AG10803 (cell line): ENCODE measurements at regions not wholly inside any gene's neighbourhood (a gene's known extent, or its start where the extent isn't known, plus 50 kb on each side); places are given as distances from the start of the nearest gene placed in this dataset.

Source experiments
- DNase-seq: peaks from one replicate; pipeline ENCODE4 v3.0.0; 2010; ENCODE audit warnings: low read depth
- H3K4me3 ChIP-seq: 2 replicates; pipeline ENCODE4 v1.5.1; 2011; ENCODE audit warnings: mild to moderate bottlenecking, low read length, control low read depth
- CTCF ChIP-seq: conservative IDR thresholded peaks from 2 replicates; pipeline ENCODE4 v1.5.1; 2011; ENCODE audit warnings: mild to moderate bottlenecking, low read length, control low read depth, inconsistent platforms

- no peak for TF ChIP-seq CTCF
- no peak overlapping the region for H3K4me3 ChIP-seq
- no peak for DNase-seq
Measured at GRCh38 chr5:118008779-118009178, 979.6 kb downstream of the DTWD2 start.

GRCh38 chr5:118007262-118007661 is 981.1 kb downstream of the DTWD2 start:
- TF ChIP-seq CTCF = no peak
- DNase-seq = no peak
- no peak overlapping the region for H3K4me3 ChIP-seq

- no peak for DNase-seq
Measured at GRCh38 chr5:118006219-118006618, 982.1 kb downstream of the DTWD2 start.

GRCh38 chr5:117999939-118000549 is 988.3 kb downstream of the DTWD2 start:
- DNase-seq = peak; percentile 0

More at GRCh38 chr5:118006219-118006618, 982.1 kb downstream of the DTWD2 start:
- TF ChIP-seq CTCF = no peak
- H3K4me3 ChIP-seq = no peak overlapping the region

GRCh38 chr5:117982691-117983090 is 1005.7 kb downstream of the DTWD2 start:
- DNase-seq = no peak
- no peak for TF ChIP-seq CTCF
- H3K4me3 ChIP-seq = no peak overlapping the region

More at GRCh38 chr5:117999939-118000549, 988.3 kb downstream of the DTWD2 start:
- H3K4me3 ChIP-seq = no peak overlapping the region
- no peak for TF ChIP-seq CTCF

GRCh38 chr5:117973785-117974184 is 1014.6 kb downstream of the DTWD2 start:
- no peak for DNase-seq
- no peak for TF ChIP-seq CTCF
- no peak overlapping the region for H3K4me3 ChIP-seq

GRCh38 chr5:117955831-117956230 is 1032.5 kb downstream of the DTWD2 start:
- TF ChIP-seq CTCF = no peak
- no peak overlapping the region for H3K4me3 ChIP-seq

More at GRCh38 chr5:117955831-117956230, 1032.5 kb downstream of the DTWD2 start:
- peak; percentile 17 for DNase-seq
